Upper lobe of right lung (tissue), 1 donor: ENCODE measurements at regions not wholly inside any gene's neighbourhood (a gene's known extent, or its start where the extent isn't known, plus 50 kb on each side); places are given as distances from the start of the nearest gene placed in this dataset.

Source experiments
- ATAC-seq: fragments of 200-7000 bp; cut with Tn5 transposase; one replicate; pipeline ENCODE4 v1.9.1; 2020; ENCODE audit warnings: mild to moderate bottlenecking, moderate library complexity
- DNase-seq: peaks from one replicate; pipeline ENCODE4 v3.0.0-alpha.2; 2020
- H3K27ac ChIP-seq: fragments of 200-600 bp; one replicate; pipeline ENCODE4 v1.8.0; 2022
- H3K27me3 ChIP-seq: fragments of 200-600 bp; one replicate; pipeline ENCODE4 v1.8.0; 2022; ENCODE audit warnings: mild to moderate bottlenecking
- H3K36me3 ChIP-seq: fragments of 200-600 bp; one replicate; pipeline ENCODE4 v1.8.0; 2022
- H3K4me1 ChIP-seq: fragments of 200-600 bp; one replicate; pipeline ENCODE4 v1.8.0; 2022
- H3K4me3 ChIP-seq: fragments of 200-600 bp; one replicate; pipeline ENCODE4 v1.8.0; 2022; ENCODE audit warnings: mild to moderate bottlenecking
- H3K9me3 ChIP-seq: fragments of 200-600 bp; one replicate; pipeline ENCODE4 v1.8.0; 2022
- intact Hi-C: fragments of 100-400 bp; cut with DNase I; formaldehyde crosslinking; loops from one replicate; pipeline ENCODE4 v1.11.0; 2022
- TF ChIP-seq, protein P1 (sequence below): fragments of 200-600 bp; IDR thresholded peaks from one replicate; pipeline ENCODE4 v1.8.0; 2022; ENCODE audit warnings: antibody characterized with exemption
- donor health status: DM: no; HTN: yes; CAD: no; lungs with severe emphysema.

DNA sequence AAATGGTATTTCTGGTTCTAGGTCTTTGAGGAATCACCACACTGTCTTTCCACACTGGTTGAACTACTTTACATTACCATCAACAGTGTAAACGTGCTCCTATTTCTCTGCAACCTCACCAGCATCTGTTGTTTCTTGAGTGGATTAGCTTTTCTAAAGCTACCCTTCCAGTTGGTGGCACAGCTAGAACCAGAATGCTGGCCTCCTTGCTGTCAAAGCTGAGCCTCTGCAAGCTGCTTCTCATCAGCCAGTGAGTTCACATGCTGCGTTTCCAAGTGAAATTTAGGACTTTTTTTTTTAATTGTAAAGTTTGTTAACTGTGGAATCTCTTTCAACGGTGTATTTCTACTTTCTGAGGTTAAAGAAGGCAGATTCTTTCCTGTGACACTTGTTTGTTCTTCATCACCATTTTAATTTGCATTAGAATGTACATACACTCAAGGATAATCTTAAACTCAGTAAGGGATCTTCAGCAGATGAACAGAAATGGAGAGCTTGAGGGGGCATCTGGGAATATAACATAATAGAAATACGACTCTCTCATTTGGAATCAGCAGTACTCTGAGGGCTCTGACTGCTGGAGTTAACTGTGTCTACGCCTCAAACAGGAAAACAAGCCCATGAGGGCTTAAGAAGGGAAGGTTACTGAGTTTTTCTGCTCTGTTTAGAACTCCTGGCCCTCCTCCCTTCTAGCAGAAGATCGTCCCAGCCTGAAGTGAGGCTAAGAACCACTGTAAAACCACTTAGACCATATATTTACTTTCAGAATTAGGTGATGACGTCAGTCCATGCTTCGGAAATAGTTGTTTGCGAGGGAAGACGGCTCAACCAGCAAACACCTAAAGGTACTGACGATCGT, 148.4 kb upstream of the FAM20A start:
- H3K27ac ChIP-seq: no peak overlapping the region
- H3K9me3 ChIP-seq: no peaks in the 10 kb centered on the region
- no peaks in the 10 kb centered on the region for H3K36me3 ChIP-seq
- peak; percentile 80 for ATAC-seq
- TF ChIP-seq, protein P1, sequence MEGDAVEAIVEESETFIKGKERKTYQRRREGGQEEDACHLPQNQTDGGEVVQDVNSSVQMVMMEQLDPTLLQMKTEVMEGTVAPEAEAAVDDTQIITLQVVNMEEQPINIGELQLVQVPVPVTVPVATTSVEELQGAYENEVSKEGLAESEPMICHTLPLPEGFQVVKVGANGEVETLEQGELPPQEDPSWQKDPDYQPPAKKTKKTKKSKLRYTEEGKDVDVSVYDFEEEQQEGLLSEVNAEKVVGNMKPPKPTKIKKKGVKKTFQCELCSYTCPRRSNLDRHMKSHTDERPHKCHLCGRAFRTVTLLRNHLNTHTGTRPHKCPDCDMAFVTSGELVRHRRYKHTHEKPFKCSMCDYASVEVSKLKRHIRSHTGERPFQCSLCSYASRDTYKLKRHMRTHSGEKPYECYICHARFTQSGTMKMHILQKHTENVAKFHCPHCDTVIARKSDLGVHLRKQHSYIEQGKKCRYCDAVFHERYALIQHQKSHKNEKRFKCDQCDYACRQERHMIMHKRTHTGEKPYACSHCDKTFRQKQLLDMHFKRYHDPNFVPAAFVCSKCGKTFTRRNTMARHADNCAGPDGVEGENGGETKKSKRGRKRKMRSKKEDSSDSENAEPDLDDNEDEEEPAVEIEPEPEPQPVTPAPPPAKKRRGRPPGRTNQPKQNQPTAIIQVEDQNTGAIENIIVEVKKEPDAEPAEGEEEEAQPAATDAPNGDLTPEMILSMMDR: no peak
- no peak for DNase-seq
- peak overlapping the region; percentile 4 for H3K4me3 ChIP-seq
- H3K27me3 ChIP-seq: no peaks in the 10 kb centered on the region
- intact Hi-C loops: no loop called here
- no peaks in the 10 kb centered on the region for H3K4me1 ChIP-seq

DNA sequence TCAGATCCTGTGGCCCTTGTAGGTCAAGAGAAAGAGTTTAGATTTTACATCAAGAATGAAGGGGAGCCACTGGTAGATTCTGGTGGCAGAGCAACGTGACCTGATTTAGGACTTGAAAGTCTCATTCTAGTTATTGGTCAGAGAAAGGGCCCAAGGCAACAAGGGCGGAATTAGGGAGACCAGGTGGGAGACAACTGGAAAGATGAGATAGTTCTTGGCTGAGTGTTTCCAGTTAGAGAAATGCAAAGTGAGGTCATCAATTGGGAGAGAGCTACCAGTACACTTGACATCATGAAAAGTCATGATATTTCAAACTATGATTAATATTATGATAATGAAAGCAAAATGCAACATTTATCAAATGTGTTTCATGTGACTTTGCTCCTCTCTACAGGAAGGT, 147.2 kb upstream of the FAM20A start:
- H3K9me3 ChIP-seq: no peaks in the 10 kb centered on the region
- no peaks in the 10 kb centered on the region for H3K36me3 ChIP-seq
- no peak overlapping the region for H3K27ac ChIP-seq
- no peak overlapping the region for H3K4me3 ChIP-seq
- TF ChIP-seq, protein P1: no peak
- ATAC-seq (no peak), DNase-seq (no peak)
- H3K4me1 ChIP-seq: no peaks in the 10 kb centered on the region
- intact Hi-C loops: no loop called here
- H3K27me3 ChIP-seq: no peaks in the 10 kb centered on the region

DNA sequence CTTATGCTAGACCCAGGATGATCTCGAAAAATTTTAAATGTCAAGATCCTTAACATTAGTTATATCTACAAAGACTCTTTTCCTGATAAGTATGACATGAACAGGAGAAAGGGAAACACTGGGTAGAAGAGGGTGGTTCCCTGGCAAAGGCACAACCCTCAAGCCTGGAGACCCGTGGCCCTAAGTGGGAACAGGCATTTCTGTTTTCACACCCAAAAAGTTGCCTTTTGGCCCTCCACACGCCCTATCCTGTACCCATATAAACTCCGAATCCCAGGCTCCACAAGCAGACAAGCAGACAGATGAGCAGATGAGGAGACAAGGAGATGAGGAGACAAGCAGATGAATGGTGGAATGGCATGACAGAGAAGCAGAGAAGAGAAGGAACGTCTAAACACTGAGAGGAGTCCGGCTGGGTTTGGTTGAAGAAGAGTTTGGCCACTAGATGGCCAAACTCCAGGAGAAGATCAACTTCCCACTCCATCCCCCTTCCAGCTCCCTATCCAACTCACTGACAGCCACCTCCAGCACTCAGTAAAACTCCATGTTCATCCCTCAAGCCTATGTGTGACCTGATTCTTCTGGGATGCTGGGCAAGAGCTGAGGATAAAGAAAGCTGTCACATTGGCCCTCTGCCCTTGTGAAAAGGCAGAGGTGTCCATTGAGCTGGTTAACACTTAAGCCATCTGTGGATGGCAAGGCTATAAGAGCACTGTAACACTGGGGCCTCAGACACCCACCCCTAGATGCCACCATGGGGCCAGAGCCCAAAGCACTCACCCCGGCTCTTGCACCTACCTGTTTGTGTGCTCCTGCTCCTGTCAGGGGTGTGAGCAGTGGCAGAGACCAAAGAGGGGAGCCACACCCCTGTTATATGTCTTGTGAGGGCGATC, 139.6 kb upstream of the FAM20A start:
- no peak overlapping the region for H3K4me3 ChIP-seq
- no peaks in the 10 kb centered on the region for H3K9me3 ChIP-seq
- H3K27ac ChIP-seq: no peak overlapping the region
- TF ChIP-seq, protein P1: no peak
- DNase-seq: no peak
- no peaks in the 10 kb centered on the region for H3K36me3 ChIP-seq
- intact Hi-C loops: no loop called here
- H3K4me1 ChIP-seq: no peaks in the 10 kb centered on the region
- no peak for ATAC-seq
- H3K27me3 ChIP-seq: no peaks in the 10 kb centered on the region

DNA sequence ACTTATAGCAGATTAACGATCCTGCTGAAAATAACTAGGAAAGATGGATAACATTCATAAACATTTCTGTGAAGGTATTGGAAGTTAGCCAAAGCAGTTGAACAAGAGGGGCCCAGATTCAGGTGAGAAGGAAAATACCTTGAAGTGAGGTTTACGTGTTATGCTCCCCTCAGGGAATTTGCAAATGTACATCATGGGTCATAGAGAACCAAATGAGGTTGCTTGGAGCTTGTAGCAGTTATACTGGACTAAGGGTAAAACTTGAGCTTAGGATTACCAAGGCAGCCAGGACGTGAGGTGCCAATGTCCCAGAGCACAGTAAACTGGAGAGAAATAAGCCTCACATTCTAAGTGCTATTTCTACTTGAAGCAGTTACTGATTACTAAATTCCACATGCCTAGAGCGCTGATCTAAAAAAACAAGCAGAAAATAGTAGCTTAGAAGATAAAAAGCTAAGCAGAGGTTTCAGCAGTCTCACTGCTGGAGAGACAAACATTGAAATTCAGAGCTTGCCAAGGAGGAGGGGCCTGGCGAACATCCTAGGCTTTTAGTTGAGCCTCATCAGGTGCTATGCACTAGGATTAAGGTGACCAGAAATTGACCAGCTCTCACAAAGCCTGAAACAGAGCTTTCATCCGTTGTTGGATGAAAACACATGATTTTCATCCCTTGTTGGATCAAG, 136.7 kb upstream of the FAM20A start:
- no peak for ATAC-seq
- Histone ChIP-seq H3K4me3 (no peak overlapping the region), H3K36me3 (no peaks in the 10 kb centered on the region), H3K27ac (no peak overlapping the region), H3K4me1 (peaks cover 8% of the 10 kb centered on the region), H3K9me3 (no peaks in the 10 kb centered on the region), H3K27me3 (no peaks in the 10 kb centered on the region)
- intact Hi-C loops: no loop called here
- TF ChIP-seq, protein P1: no peak
- no peak for DNase-seq

DNA sequence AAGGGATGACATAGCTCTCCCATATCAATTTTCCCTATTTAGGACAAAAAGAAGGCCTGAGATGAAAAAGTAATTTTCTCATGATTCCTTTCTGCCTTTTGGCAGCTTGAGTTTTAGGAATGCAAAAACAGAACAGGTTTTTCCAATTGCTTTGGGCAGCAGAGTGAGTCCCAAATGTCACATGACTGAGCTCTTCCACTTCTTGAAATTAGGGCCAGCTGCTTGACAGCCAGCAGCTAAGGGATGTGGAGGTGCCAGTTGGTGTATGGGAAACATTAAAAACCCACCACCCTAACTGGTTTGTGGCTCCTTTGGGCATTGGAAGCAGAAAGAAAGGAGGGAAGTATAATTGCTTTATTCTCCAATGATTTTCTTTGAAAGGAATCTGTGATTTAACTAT, 133.8 kb upstream of the FAM20A start:
- TF ChIP-seq, protein P1: no peak
- no peak overlapping the region for H3K4me3 ChIP-seq
- no peak for ATAC-seq
- no peaks in the 10 kb centered on the region for H3K9me3 ChIP-seq
- DNase-seq: no peak
- H3K4me1 ChIP-seq: peaks cover 8% of the 10 kb centered on the region
- no peak overlapping the region for H3K27ac ChIP-seq
- H3K36me3 ChIP-seq: no peaks in the 10 kb centered on the region
- no peaks in the 10 kb centered on the region for H3K27me3 ChIP-seq
- intact Hi-C loops: no loop called here
